HCT116 (cell line): ENCODE measurements at regions not wholly inside any gene's neighbourhood (a gene's known extent, or its start where the extent isn't known, plus 50 kb on each side); places are given as distances from the start of the nearest gene placed in this dataset.

Source experiments
- CBX3 ChIP-seq: IDR thresholded peaks from 2 replicates; pipeline ENCODE4 v1.6.1; 2012; ENCODE audit warnings: low read depth
- EZH2 ChIP-seq: fragments of 200-600 bp; sonication (generic); IDR thresholded peaks from 2 replicates; pipeline ENCODE4 v1.6.1; 2017; ENCODE audit warnings: antibody characterized with exemption, mixed run types
- ZBTB33 ChIP-seq: IDR thresholded peaks from 2 replicates; pipeline ENCODE4 v1.6.1; 2011; ENCODE audit warnings: mild to moderate bottlenecking, low read length, moderate library complexity; ENCODE audit not compliant: insufficient replicate concordance; ENCODE audit errors: extremely low read depth
- ZNF274 ChIP-seq: fragments of 200-500 bp; sonication (Bioruptor generic); IDR thresholded peaks from 2 replicates; pipeline ENCODE4 v1.6.1; 2014; ENCODE audit warnings: mild to moderate bottlenecking, low read depth, low read length, inconsistent platforms
- TF ChIP-seq, protein P1 (sequence below), 3 experiments: fragments of 200-600 bp in 1 of 3; sonication (generic) in 1 of 3; IDR thresholded peaks in 2 of 3; conservative IDR thresholded peaks in 1 of 3; 2 replicates each; pipeline ENCODE4 v1.5.1; 2012 to 2017; ENCODE audit warnings: low read depth in 2 of 3, low read length in 2 of 3, antibody characterized with exemption in 1 of 3, borderline replicate concordance in 1 of 3, control low read depth in 1 of 3, mild to moderate bottlenecking in 1 of 3, mixed read lengths in 1 of 3, mixed run types in 1 of 3, moderate library complexity in 1 of 3; ENCODE audit not compliant: insufficient read depth in 1 of 3
- TF ChIP-seq, protein P2 (sequence below): IDR thresholded peaks from 2 replicates; pipeline ENCODE4 v1.6.1; 2012

DNA sequence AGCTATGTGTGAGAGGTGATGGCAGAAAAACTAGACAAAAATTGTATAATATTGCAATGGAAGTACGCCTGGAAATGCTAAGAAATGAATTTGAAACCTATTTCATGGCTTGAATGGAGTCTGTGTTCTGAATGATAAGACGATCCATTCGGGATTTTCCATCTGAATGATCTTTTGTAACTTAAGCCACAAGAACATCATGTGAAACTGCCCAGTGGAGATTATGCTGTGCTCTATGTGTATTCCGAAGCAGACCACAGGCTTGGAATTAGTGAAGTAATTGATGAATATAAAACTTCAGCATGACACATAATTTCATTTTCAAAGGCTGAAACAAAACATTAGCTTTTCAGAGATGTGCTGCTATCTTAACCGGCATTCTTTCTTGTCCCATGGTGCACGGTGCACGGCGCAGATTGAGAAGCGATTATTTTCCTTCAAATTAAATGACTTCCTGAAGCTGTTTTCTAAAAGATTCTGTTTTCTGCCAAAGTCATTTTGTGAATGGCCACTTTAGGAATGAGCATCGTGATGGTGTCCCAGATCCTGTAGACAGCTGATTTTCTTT lies 652.9 kb downstream of the PLA2G4A start:
- TF ChIP-seq ZBTB33: no peak
- TF ChIP-seq, protein P1, sequence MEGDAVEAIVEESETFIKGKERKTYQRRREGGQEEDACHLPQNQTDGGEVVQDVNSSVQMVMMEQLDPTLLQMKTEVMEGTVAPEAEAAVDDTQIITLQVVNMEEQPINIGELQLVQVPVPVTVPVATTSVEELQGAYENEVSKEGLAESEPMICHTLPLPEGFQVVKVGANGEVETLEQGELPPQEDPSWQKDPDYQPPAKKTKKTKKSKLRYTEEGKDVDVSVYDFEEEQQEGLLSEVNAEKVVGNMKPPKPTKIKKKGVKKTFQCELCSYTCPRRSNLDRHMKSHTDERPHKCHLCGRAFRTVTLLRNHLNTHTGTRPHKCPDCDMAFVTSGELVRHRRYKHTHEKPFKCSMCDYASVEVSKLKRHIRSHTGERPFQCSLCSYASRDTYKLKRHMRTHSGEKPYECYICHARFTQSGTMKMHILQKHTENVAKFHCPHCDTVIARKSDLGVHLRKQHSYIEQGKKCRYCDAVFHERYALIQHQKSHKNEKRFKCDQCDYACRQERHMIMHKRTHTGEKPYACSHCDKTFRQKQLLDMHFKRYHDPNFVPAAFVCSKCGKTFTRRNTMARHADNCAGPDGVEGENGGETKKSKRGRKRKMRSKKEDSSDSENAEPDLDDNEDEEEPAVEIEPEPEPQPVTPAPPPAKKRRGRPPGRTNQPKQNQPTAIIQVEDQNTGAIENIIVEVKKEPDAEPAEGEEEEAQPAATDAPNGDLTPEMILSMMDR (IDR thresholded peaks at IDR 0.05 in 2 of 3, conservative IDR thresholded peaks at IDR 0.05 in 1 of 3; ENCODE audit: borderline replicate concordance in 1 of 3, insufficient read depth in 1 of 3, low read depth in 2 of 3, low read length in 2 of 3): no peak
- TF ChIP-seq, protein P2, sequence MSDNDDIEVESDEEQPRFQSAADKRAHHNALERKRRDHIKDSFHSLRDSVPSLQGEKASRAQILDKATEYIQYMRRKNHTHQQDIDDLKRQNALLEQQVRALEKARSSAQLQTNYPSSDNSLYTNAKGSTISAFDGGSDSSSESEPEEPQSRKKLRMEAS: no peak
- no peak for TF ChIP-seq EZH2
- no peak for TF ChIP-seq CBX3
- no peak for TF ChIP-seq ZNF274
